ENCODE measurements at regions not wholly inside any gene's neighbourhood (a gene's known extent, or its start where the extent isn't known, plus 50 kb on each side); places are given as distances from the start of the nearest gene placed in this dataset.

GRCh38 chr7:81628951-81629350 lies 140.9 kb downstream of the HGF start:
- no peak for DNase-seq (ENCODE audit: low spot score)
- TF ChIP-seq REST (IDR thresholded peaks at IDR 0.05) (no peak), FOXA1 (IDR thresholded peaks at IDR 0.05) (no peak), YY1 (IDR thresholded peaks at IDR 0.05) (no peak), SP1 (IDR thresholded peaks at IDR 0.05) (no peak), ZBTB33 (IDR thresholded peaks at IDR 0.05) (no peak), JUND (IDR thresholded peaks at IDR 0.05) (no peak), HNF4G (IDR thresholded peaks at IDR 0.05) (no peak)
- H3K27me3 ChIP-seq (ENCODE audit: control insufficient read depth in 4 of 4, insufficient read depth in 4 of 4, low read length in 3 of 4) = no peaks in the 10 kb centered on the region
- no peaks in the 10 kb centered on the region for H3K36me3 ChIP-seq (ENCODE audit: control insufficient read depth in 4 of 4, insufficient read depth in 3 of 4, low read depth in 1 of 4, low read length in 3 of 4)
- no peak overlapping the region for H3K27ac ChIP-seq (ENCODE audit: low read depth in 1 of 2, low read length in 2 of 2)
- no peak overlapping the region for H3K9ac ChIP-seq (ENCODE audit: low read depth in 1 of 2, low read length in 2 of 2)
- H3K9me3 ChIP-seq (ENCODE audit: control insufficient read depth in 4 of 4, low read length in 3 of 4) = no peaks in the 10 kb centered on the region
- no peaks in the 10 kb centered on the region for H3K4me1 ChIP-seq (ENCODE audit: control insufficient read depth in 4 of 4, insufficient read depth in 4 of 4, low read length in 3 of 4)
- H3K4me3 ChIP-seq (ENCODE audit: low read depth in 1 of 3, low read length in 3 of 3) = no peak overlapping the region

GRCh38 chr7:81627536-81628287 lies 142.1 kb downstream of the HGF start:
- no peaks in the 10 kb centered on the region for H3K36me3 ChIP-seq (ENCODE audit: control insufficient read depth in 4 of 4, insufficient read depth in 3 of 4, low read depth in 1 of 4, low read length in 3 of 4)
- no peaks in the 10 kb centered on the region for H3K27me3 ChIP-seq (ENCODE audit: control insufficient read depth in 4 of 4, insufficient read depth in 4 of 4, low read length in 3 of 4)
- no peak overlapping the region for H3K4me3 ChIP-seq (ENCODE audit: low read depth in 1 of 3, low read length in 3 of 3)
- TF ChIP-seq HNF4G (IDR thresholded peaks at IDR 0.05) = no peak
- no peak for TF ChIP-seq YY1 (IDR thresholded peaks at IDR 0.05)
- no peak for TF ChIP-seq ATF3 (IDR thresholded peaks at IDR 0.05)
- TF ChIP-seq NR2F2 (IDR thresholded peaks at IDR 0.05) = no peak
- no peak for TF ChIP-seq SP1 (IDR thresholded peaks at IDR 0.05)
- TF ChIP-seq GABPA (IDR thresholded peaks at IDR 0.05 in 1 of 2, conservative IDR thresholded peaks at IDR 0.05 in 1 of 2) = no peak
- no peak for TF ChIP-seq RXRA (IDR thresholded peaks at IDR 0.05)
- WGBS = 81% methylated on average over 6 of the region's 6 CpGs
- no peaks in the 10 kb centered on the region for H3K4me1 ChIP-seq (ENCODE audit: control insufficient read depth in 4 of 4, insufficient read depth in 4 of 4, low read length in 3 of 4)
- H3K9me3 ChIP-seq (ENCODE audit: control insufficient read depth in 4 of 4, low read length in 3 of 4) = no peaks in the 10 kb centered on the region
- no peak overlapping the region for H3K27ac ChIP-seq (ENCODE audit: low read depth in 1 of 2, low read length in 2 of 2)
- no peak for DNase-seq (ENCODE audit: low spot score)
- no peak overlapping the region for H3K9ac ChIP-seq (ENCODE audit: low read depth in 1 of 2, low read length in 2 of 2)

- H3K9me3 ChIP-seq (ENCODE audit: control insufficient read depth in 4 of 4, low read length in 3 of 4) = no peaks in the 10 kb centered on the region
- whole genome bisulfite sequencing = 83% methylated on average over 1 of the region's 1 CpG
- H3K9ac ChIP-seq (ENCODE audit: low read depth in 1 of 2, low read length in 2 of 2) = no peak overlapping the region
- no peaks in the 10 kb centered on the region for H3K4me1 ChIP-seq (ENCODE audit: control insufficient read depth in 4 of 4, insufficient read depth in 4 of 4, low read length in 3 of 4)
- no peaks in the 10 kb centered on the region for H3K36me3 ChIP-seq (ENCODE audit: control insufficient read depth in 4 of 4, insufficient read depth in 3 of 4, low read depth in 1 of 4, low read length in 3 of 4)
- no peak overlapping the region for H3K4me3 ChIP-seq (ENCODE audit: low read depth in 1 of 3, low read length in 3 of 3)
- H3K27me3 ChIP-seq (ENCODE audit: control insufficient read depth in 4 of 4, insufficient read depth in 4 of 4, low read length in 3 of 4) = no peaks in the 10 kb centered on the region
- no peak for DNase-seq (ENCODE audit: low spot score)
- H3K27ac ChIP-seq (ENCODE audit: low read depth in 1 of 2, low read length in 2 of 2) = no peak overlapping the region
- TF ChIP-seq NR2F2 (IDR thresholded peaks at IDR 0.05) (no peak), FOXA2 (IDR thresholded peaks at IDR 0.05) (no peak), REST (IDR thresholded peaks at IDR 0.05) (no peak), FOXA1 (IDR thresholded peaks at IDR 0.05) (no peak), HNF4G (IDR thresholded peaks at IDR 0.05) (no peak), JUND (IDR thresholded peaks at IDR 0.05) (no peak), EGR1 (IDR thresholded peaks at IDR 0.05; ENCODE audit: low read depth in 2 of 2) (no peak), RAD21 (IDR thresholded peaks at IDR 0.05) (no peak), YY1 (IDR thresholded peaks at IDR 0.05) (no peak), SP1 (IDR thresholded peaks at IDR 0.05) (no peak), ATF3 (IDR thresholded peaks at IDR 0.05) (no peak), HNF4A (conservative IDR thresholded peaks at IDR 0.05) (no peak)
Measured at GRCh38 chr7:81626008-81626407, 143.8 kb downstream of the HGF start.
